Chondrocyte (in vitro differentiated cells): ENCODE measurements at regions not wholly inside any gene's neighbourhood (a gene's known extent, or its start where the extent isn't known, plus 50 kb on each side); places are given as distances from the start of the nearest gene placed in this dataset.

Experiments
- DNase-seq: peaks from one replicate; pipeline ENCODE4 v3.0.0; 2021; ENCODE audit warnings: mixed read lengths, low spot score
- H3K27ac Mint-ChIP-seq: one replicate; pipeline ENCODE4 v1.8.0; 2021; ENCODE audit warnings: mild to moderate bottlenecking, moderate library complexity, mixed read lengths; ENCODE audit not compliant: unreplicated experiment
- H3K27me3 Mint-ChIP-seq: 2 replicates; pipeline ENCODE4 v1.8.0; 2021; ENCODE audit warnings: low read depth, mixed read lengths
- H3K36me3 Mint-ChIP-seq: 2 replicates; pipeline ENCODE4 v1.8.0; 2021; ENCODE audit warnings: low read depth, mixed read lengths
- H3K4me1 Mint-ChIP-seq: 2 replicates; pipeline ENCODE4 v1.8.0; 2021; ENCODE audit warnings: low read depth, mild to moderate bottlenecking, mixed read lengths
- H3K4me3 Mint-ChIP-seq: one replicate; pipeline ENCODE4 v1.8.0; 2021; ENCODE audit warnings: mild to moderate bottlenecking, moderate library complexity, mixed read lengths; ENCODE audit not compliant: unreplicated experiment
- H3K9me3 Mint-ChIP-seq: 2 replicates; pipeline ENCODE4 v1.8.0; 2021; ENCODE audit warnings: low read depth, mixed read lengths
- TF ChIP-seq, protein P1 (sequence below): fragments of 200-600 bp; sonication (generic); IDR thresholded peaks from 2 replicates; pipeline ENCODE4 v1.5.0; 2021; ENCODE audit warnings: antibody characterized with exemption, mild to moderate bottlenecking, moderate library complexity

DNA sequence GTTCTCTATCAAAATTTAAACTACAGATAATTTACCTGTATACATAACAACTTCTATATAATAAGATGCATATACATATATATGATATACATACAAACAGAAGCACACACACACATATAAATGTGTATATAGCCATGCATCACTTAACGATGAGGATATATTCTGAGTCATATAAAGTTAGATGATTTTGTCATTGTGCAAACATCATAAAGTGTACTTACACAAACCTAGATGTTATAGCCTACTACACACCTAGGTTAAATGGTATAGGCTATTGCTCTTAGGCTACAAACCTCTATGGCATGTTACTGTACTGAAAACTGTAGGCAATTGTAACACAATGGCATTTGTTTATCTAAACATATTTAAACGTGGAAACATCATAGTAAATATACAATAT is 937.6 kb upstream of the KCND2 start:
- no peak overlapping the region for H3K27ac Mint-ChIP-seq
- H3K27me3 Mint-ChIP-seq = peaks cover 9% of the 10 kb centered on the region
- TF ChIP-seq, protein P1, sequence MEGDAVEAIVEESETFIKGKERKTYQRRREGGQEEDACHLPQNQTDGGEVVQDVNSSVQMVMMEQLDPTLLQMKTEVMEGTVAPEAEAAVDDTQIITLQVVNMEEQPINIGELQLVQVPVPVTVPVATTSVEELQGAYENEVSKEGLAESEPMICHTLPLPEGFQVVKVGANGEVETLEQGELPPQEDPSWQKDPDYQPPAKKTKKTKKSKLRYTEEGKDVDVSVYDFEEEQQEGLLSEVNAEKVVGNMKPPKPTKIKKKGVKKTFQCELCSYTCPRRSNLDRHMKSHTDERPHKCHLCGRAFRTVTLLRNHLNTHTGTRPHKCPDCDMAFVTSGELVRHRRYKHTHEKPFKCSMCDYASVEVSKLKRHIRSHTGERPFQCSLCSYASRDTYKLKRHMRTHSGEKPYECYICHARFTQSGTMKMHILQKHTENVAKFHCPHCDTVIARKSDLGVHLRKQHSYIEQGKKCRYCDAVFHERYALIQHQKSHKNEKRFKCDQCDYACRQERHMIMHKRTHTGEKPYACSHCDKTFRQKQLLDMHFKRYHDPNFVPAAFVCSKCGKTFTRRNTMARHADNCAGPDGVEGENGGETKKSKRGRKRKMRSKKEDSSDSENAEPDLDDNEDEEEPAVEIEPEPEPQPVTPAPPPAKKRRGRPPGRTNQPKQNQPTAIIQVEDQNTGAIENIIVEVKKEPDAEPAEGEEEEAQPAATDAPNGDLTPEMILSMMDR = no peak
- peaks cover 4% of the 10 kb centered on the region for H3K9me3 Mint-ChIP-seq
- H3K4me3 Mint-ChIP-seq = no peak overlapping the region
- DNase-seq = no peak
- H3K4me1 Mint-ChIP-seq = no peaks in the 10 kb centered on the region
- H3K36me3 Mint-ChIP-seq = no peaks in the 10 kb centered on the region

DNA sequence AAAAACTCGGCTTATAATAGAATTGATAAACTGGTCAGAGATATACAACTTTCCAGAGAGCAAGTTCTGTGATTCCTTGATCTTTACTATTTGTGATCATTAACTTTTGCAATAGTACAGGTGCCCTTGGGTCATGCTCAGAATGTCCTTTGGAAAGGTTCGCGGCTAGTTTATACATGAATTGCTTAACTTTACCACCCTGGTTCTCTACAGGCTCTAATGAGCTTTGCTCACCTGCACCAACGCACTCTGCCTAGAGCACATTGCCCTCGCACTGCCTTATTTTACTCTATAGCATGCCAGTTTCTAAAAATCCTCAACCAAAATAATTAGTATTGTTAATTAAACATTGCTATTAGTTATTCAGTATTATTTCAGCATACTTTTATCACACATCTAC is 931.2 kb upstream of the KCND2 start:
- no peaks in the 10 kb centered on the region for H3K4me1 Mint-ChIP-seq
- peaks cover 4% of the 10 kb centered on the region for H3K9me3 Mint-ChIP-seq
- TF ChIP-seq, protein P1 = no peak
- H3K27me3 Mint-ChIP-seq = peaks cover 4% of the 10 kb centered on the region
- H3K4me3 Mint-ChIP-seq = no peak overlapping the region
- DNase-seq = no peak
- no peak overlapping the region for H3K27ac Mint-ChIP-seq
- no peaks in the 10 kb centered on the region for H3K36me3 Mint-ChIP-seq

DNA sequence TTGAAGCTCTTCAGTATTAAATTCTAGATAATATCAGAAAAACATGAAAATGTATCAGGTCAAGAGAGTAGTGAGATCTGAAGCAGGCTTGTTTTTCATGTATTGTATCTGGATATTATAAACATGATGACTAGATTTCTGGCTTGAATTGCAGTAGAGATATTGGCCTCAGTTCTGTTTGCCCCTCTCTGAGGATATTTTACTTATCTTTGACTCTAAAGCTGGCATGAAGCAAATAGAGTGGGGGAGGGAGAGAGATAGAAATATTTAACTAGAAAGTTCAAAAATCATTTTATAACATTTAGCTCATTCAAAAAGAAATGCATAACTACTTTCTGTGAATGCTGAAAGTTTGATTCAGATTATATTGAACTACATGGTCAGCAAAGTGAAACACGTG is 929.7 kb upstream of the KCND2 start:
- Mint-ChIP-seq H3K9me3 (peaks cover 5% of the 10 kb centered on the region), H3K4me1 (no peaks in the 10 kb centered on the region), H3K4me3 (no peak overlapping the region), H3K27me3 (peaks cover 6% of the 10 kb centered on the region), H3K36me3 (no peaks in the 10 kb centered on the region), H3K27ac (no peak overlapping the region)
- DNase-seq = no peak
- TF ChIP-seq, protein P1 = no peak

DNA sequence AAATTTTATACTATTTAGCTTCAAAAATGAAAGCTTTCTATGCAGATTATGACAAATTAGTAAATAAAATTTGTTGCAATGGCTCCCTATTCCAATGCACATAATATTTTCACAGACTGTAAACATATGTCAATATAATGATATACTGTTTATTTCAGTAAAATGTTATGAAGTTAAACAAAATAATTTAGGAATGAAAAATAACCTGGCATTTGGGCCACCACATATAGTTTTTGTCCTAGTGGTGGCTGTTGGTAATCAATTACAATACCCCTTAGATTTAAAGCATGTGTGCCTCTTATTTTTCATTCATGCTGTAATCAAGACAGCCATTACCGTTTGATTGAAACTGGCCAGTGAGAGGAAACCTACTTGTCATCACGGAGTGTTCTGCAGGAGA is 928.5 kb upstream of the KCND2 start:
- H3K36me3 Mint-ChIP-seq = no peaks in the 10 kb centered on the region
- no peak for DNase-seq
- peaks cover 6% of the 10 kb centered on the region for H3K9me3 Mint-ChIP-seq
- no peak overlapping the region for H3K27ac Mint-ChIP-seq
- TF ChIP-seq, protein P1 = no peak
- H3K27me3 Mint-ChIP-seq = peaks cover 6% of the 10 kb centered on the region
- no peak overlapping the region for H3K4me3 Mint-ChIP-seq
- no peaks in the 10 kb centered on the region for H3K4me1 Mint-ChIP-seq

DNA sequence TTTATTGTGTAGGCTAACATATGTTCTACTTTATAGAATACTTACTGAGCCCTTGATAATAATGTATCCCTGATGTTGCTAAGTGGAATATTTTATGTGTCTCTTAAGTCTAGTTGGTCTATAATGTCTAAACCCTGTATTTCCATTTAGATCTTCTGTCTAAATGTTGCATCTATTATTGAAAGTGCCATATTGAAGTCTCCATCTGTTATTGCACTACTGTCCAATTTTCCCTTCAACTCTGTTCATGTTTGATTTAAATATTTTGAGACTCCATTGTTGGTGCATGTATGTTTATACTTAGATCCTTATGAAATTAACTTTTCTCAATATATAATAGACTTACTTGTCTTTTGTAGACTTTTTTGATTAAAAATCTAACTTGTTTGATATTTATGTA is 924.5 kb upstream of the KCND2 start:
- no peaks in the 10 kb centered on the region for H3K4me1 Mint-ChIP-seq
- DNase-seq = no peak
- no peak overlapping the region for H3K27ac Mint-ChIP-seq
- no peak overlapping the region for H3K4me3 Mint-ChIP-seq
- TF ChIP-seq, protein P1 = no peak
- H3K27me3 Mint-ChIP-seq = peaks cover 4% of the 10 kb centered on the region
- no peaks in the 10 kb centered on the region for H3K36me3 Mint-ChIP-seq
- H3K9me3 Mint-ChIP-seq = peaks cover 3% of the 10 kb centered on the region
